CD4-positive, alpha-beta T cell treated with Interleukin-2 at 100 ng/mL for 4 hours (primary cell): ENCODE measurements at regions not wholly inside any gene's neighbourhood (a gene's known extent, or its start where the extent isn't known, plus 50 kb on each side); places are given as distances from the start of the nearest gene placed in this dataset.
"Not testable (repeated sequence)": the region's sequence is repeated elsewhere in the genome, so short reads cannot be mapped to it uniquely, and the experiment has no call there.

Experiments
- DNase-seq: peaks from one replicate; pipeline ENCODE4 v3.0.0-alpha.2; 2020; ENCODE audit warnings: low spot score

GRCh38 chr20:19897891-19898290, 119.3 kb upstream of the NAA20 start:
- no peak for DNase-seq

- no peak for DNase-seq
Measured at GRCh38 chr20:19901226-19901625, 115.9 kb upstream of the NAA20 start.

DNA sequence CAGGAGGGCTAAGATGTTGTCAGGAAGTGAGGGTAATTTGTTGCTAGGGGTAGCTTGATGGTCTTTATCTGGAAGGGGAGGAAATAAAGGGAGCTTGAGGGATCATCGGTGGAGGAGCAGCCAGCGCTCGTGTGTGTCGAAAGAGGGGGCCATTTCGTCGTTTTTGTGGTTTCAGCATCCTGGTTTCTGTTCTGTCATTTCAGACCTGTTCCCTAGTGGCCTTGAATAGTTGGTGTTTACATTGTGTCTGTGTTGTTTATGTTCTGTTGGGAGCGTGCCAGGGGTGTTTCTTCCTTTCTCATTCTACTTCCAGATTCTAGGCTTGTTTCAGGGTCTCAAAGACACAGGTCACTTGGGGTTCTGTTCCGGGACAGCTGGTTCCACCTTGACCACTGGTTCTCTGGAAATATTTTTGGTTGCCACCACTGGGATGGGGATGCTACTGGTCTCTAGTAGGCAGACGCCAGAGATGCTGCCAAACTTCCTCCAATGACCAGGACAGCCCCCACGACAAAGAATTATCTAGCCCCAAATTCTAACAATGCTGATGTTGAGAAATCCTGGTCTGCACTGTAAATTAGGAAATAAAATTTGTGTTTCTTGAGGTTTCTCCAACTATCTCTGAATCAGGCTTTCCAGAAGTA, 113.9 kb upstream of the NAA20 start:
- peak; percentile 26 for DNase-seq

DNA sequence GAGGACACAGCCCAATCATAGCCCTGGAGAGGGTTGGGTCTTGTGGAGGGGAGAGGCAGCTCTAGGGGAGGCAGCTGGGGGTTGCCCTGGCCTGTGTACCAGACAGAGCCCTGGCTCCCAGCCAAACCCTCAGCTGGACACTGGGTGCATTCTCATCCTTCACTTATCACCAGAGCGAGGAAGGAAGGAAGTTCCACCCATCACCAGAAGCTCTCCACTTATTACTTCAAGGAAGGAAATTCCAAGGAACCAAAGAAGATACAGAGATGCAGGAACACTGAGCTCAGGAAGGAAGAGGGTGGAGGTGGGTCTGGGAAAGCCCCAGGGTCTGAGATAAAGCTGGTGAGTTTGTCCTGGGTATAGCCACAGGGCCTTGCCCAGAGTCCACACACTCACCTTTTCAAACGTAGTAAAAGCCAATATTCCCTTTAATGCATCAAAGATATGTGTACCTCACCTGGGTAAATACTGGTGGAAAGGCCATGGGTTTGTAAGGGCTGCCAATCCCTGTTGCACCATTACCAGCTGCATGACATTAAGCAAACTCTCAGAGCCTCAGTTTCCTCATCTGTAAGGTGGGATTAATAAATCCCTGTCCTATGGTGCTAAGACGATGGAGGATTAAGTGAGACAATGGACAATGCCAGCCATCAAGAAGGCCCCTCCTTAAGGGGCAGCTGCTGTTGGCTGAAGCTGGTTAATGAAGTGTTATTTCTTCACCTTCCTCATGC, 109.7 kb upstream of the NAA20 start:
- DNase-seq = no peak

DNA sequence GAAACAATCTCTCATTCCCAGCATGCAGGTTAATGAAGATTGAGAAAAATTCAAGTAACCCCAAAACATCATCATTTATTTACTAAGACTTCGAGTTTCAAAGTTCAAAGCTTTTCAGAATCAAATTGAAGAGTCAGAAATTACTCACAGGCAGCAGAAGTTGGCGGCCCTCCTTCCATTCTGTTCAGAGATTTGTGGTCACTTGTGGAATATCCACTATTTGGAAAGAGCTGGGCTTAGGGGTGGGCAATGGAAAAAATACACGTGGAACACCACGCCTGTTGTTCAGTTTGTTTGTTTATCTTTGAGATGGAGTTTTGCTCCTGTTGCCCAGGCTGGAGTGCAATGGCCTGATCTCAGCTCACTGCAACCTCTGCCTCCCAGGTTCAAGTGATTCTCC, 108.6 kb upstream of the NAA20 start:
- DNase-seq = no peak

DNA sequence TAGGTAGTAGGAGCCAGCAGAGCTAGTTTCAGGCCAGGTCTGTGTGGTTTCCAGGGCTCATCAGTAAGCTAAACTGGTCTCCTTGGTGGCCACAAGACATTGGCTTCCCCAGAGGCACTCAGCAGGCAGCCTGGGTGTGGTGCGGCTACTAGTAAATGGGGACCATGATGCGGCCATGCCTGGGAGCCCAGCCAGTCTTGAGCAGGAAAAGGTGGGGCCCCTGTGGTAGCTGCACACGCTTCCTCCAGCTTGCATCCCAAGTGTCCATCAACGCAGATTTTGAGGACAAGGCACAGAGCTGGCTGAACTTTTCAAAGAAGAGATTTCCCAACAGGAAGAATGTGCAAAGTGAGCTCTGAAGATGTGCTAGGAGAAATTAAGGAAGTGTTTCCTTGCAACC, 107.4 kb upstream of the NAA20 start:
- DNase-seq = no peak

DNA sequence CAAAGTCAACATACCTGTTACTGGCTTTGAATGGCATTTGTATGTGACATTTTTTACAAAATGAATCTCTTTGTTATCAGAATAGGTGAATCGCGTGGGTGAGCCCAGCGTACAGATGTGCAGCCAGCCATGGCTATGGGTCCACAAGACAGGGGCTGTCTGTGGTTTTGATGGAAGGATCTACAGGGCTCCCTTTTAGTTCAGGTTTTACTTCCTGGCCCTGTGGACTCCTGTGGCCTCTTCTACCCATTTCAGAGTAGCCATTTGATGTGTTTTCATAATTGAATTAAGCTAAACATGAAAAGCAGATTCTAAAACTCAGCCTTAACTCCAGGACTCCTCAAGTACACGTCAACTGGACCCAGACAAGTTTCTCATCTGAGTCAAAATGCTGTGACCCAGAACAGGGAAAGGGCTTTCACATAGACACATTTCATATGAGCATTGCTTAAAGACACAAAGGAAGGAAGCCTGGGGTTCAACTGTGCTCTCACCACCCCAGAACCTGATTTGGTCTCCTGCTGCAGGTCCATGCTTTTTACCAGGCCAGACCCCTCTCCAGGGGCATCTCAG, 105.3 kb upstream of the NAA20 start:
- no peak for DNase-seq

DNA sequence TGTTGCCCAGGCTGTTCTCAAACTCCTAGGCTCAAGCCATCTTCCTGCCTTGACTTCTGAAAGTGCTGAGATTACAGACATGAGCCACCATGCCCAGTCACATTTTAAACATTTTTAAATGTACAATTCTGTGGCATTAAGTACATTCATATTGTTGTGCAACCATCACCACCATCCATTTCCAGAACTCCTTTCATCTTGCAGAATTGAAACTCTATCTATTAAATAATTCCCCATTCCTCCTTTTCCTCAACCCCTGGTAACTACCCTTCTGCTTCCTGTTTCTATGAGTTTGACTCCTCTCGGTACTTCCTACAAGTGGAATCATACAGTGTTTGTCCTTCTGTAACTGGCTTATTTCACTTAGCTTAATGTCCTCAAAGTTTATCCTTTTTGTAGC, 103.8 kb upstream of the NAA20 start:
- no peak for DNase-seq

DNA sequence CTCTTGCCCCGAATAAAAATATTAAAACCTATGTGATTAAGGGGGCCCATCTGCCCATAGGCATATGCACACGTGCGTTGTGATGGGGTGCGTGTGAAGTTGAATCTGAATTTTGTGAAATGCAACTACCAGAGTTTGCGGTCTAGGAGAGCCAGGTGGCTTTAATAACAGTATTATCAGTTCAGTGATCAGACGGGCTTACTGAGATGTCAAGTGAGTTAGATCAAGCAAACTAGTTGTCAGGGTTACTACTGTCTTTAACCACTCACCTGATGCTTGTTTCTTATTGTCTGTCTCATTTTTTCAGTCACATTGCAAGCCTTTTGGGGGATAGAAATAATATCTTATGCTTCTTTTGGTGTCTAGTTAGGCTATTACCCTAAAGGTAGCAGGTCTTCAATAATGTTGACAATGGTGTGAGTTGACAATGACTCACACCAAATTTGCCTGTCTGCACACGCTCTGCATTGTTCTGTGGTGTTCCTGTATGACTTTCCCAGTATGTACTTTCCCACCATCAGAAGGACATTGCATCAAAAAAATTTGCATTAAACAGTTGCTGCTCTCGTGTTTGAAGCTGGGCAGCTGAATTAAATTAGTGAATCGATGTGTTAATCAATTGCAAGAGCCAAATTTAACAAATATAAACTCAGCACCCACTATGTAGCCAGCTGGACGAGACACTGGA, 103.1 kb upstream of the NAA20 start:
- DNase-seq = no peak

GRCh38 chr20:19915111-19915798, 101.9 kb upstream of the NAA20 start:
- DNase-seq = no peak

GRCh38 chr20:19916531-19917485, 100.4 kb upstream of the NAA20 start:
- no peak for DNase-seq

DNA sequence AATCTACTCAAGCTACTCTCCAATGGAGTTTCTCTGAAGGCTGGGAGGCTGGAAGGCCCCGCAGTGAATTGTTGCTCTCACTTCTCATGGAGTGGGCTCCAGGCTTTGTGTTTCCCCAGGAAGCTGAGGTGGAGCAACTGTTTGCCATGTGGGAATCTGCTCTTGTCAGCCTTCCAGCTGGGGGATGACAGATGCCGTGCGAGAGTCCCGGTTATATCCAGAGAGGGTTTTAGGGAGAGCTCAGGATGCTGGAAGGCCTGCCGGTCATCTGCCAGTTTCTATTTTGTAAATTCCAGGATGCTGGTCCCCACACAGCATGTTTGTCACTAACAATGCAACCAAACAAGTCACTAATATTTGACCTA, 98.2 kb upstream of the NAA20 start:
- no peak for DNase-seq

- DNase-seq = no peak
Measured at GRCh38 chr20:19920381-19921138, 96.6 kb upstream of the NAA20 start.

- no peak for DNase-seq
Measured at GRCh38 chr20:19921284-19921793, 95.8 kb upstream of the NAA20 start.

DNA sequence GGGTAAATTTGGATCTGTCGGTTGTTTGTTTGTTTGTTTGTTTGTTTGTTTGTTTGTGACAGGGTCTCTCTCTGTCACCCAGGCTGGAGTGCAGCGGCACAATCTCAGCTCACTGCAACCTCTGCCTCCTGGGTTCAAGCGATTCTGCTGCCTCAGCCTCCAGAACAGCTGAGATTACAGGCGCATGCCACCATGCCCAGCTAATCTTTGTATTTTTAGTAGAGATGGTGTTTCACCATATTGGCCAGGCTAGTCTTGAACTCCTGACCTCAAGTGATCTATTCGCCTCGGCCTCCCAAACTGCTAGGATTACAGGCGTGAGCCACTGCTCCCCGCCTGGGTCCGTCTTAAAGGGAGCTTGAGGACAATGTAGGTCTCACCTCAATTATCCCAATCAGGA, 95.3 kb upstream of the NAA20 start:
- not testable (repeated sequence) for DNase-seq

DNA sequence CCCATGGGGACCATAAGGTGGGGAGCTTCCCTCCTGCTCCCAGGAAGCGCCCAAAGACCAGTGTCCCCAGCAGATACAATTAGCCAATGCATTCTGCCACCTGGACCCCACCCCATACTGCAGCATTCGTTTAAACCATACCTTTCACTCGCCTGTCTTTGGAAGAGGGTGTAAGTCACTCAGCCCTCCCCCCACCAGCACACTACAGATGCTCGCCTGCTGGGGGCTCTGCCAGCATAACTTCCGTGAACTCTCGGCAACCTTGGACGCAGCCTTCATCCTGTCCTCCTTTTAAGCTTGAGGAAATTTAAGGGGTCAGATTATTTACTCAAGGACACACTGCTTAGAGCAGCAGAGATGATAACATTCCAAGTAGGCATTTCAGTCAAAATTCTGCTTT, 94.4 kb upstream of the NAA20 start:
- no peak for DNase-seq

- no peak for DNase-seq
Measured at GRCh38 chr20:19923762-19924161, 93.4 kb upstream of the NAA20 start.

- no peak for DNase-seq
Measured at GRCh38 chr20:19924255-19924654, 92.9 kb upstream of the NAA20 start.

DNA sequence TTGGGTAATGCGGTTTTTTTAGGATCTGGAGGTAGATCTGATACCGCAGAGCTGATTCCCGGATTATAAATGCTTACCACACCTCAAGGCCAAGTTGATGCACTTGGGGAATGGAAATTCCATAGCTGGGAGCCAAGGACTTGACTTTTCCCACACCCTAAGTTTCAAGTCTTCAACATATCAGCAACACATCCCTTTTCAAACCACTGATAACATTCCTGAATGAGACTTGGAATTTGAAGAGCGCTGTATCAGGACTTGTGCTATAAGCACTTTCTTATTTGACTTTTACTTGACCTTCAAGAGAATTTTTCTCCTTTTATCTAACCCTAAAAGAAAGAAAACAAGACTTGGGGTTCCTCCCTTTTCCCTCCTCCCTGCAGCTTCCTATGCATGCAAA, 90.6 kb upstream of the NAA20 start:
- no peak for DNase-seq

GRCh38 chr20:19928328-19929011, 88.7 kb upstream of the NAA20 start:
- DNase-seq = no peak
